ENCODE measurements at regions not wholly inside any gene's neighbourhood (a gene's known extent, or its start where the extent isn't known, plus 50 kb on each side); places are given as distances from the start of the nearest gene placed in this dataset.
A peak's percentile ranks its signal among the peaks of the same experiment; 100 is the strongest.

- TF ChIP-seq CTCF (IDR thresholded peaks at IDR 0.05; ENCODE audit: control extremely low read depth in 1 of 3, insufficient read depth in 1 of 3, low read depth in 1 of 3, low read length in 3 of 3) (peak; percentile 79 to 92 (median 84)), HDAC6 (IDR thresholded peaks at IDR 0.05; ENCODE audit: low read depth, low read length) (no peak), CTBP2 (IDR thresholded peaks at IDR 0.05; ENCODE audit: borderline replicate concordance, insufficient read depth, insufficient read length, low read length) (no peak)
Measured at GRCh38 chr16:73196670-73197069, 148.7 kb upstream of the ZFHX3 start (continued).

Data from H1 (cell line).